Keratinocyte (primary cell): ENCODE measurements at regions not wholly inside any gene's neighbourhood (a gene's known extent, or its start where the extent isn't known, plus 50 kb on each side); places are given as distances from the start of the nearest gene placed in this dataset.

ENCODE experiments used
- EZH2 ChIP-seq: IDR thresholded peaks from one replicate; pipeline ENCODE4 v1.6.1; 2012; ENCODE audit warnings: inconsistent platforms, mild to moderate bottlenecking, low read length, moderate library complexity
- TF ChIP-seq, protein P1 (sequence below), 3 experiments: IDR thresholded peaks in 1 of 3; conservative IDR thresholded peaks in 1 of 3; optimal IDR thresholded peaks in 1 of 3; 2 replicates in 2 of 3; 3 replicates in 1 of 3; pipeline versions ENCODE3 to v1.5.1; 2011; ENCODE audit warnings: low read length in 3 of 3, mild to moderate bottlenecking in 3 of 3, moderate library complexity in 2 of 3, control low read depth in 1 of 3, inconsistent platforms in 1 of 3; ENCODE audit not compliant: insufficient read depth in 2 of 3; ENCODE audit errors: extremely low read depth in 1 of 3

DNA sequence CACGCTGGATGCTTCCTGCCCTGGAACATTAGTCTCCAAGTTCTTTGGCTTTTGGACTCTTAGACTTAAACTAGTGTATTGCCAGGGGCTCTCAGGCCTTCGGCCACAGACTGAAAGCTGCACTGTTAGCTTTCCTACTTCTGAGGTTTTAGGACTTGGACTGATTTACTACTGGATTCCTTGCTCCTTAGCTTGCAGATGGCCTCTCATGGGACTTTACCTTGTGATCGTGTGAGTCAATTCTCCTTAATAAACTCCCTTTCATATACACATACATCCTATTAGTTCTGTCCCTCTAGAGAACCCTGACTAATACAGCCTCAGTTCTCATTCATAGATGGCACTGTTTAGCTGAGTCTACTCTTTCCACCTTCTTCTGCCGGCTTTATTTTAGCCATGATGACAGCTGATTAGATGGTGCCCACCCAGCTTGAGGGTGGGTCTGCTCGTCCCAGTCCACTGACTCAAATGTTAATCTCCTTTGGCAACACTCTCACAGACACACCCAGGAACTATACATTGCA, 389.1 kb downstream of the NYAP2 start:
- TF ChIP-seq, protein P1, sequence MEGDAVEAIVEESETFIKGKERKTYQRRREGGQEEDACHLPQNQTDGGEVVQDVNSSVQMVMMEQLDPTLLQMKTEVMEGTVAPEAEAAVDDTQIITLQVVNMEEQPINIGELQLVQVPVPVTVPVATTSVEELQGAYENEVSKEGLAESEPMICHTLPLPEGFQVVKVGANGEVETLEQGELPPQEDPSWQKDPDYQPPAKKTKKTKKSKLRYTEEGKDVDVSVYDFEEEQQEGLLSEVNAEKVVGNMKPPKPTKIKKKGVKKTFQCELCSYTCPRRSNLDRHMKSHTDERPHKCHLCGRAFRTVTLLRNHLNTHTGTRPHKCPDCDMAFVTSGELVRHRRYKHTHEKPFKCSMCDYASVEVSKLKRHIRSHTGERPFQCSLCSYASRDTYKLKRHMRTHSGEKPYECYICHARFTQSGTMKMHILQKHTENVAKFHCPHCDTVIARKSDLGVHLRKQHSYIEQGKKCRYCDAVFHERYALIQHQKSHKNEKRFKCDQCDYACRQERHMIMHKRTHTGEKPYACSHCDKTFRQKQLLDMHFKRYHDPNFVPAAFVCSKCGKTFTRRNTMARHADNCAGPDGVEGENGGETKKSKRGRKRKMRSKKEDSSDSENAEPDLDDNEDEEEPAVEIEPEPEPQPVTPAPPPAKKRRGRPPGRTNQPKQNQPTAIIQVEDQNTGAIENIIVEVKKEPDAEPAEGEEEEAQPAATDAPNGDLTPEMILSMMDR (optimal IDR thresholded peaks at IDR 0.05 in 1 of 3, IDR thresholded peaks at IDR 0.05 in 1 of 3, conservative IDR thresholded peaks at IDR 0.05 in 1 of 3; ENCODE audit: extremely low read depth in 1 of 3, insufficient read depth in 2 of 3, low read length in 3 of 3) = no peak
- no peak for TF ChIP-seq EZH2
